Pancreas (tissue), 10 donors: ENCODE measurements at regions not wholly inside any gene's neighbourhood (a gene's known extent, or its start where the extent isn't known, plus 50 kb on each side); places are given as distances from the start of the nearest gene placed in this dataset.

Experiments
- ATAC-seq, 4 donors: fragments of 200-7000 bp; cut with Tn5 transposase; one replicate each; pipeline versions ENCODE4 v1.8.0 to v1.9.1; 2020; ENCODE audit warnings: mild to moderate bottlenecking in 4 of 4, moderate library complexity in 4 of 4
- DNase-seq, 6 donors: peaks; one replicate each; pipeline ENCODE4 v3.0.0-alpha.2; 2020
- FAIRE-seq: peaks from 2 replicates; lab custom pipeline; 2012; peaks lifted over from hg19 to GRCh38; lab: Jason Lieb, UNC
- H3K27ac ChIP-seq, 4 donors: fragments of 200-600 bp; sonication (generic); 1 replicate in 3 of 4; 2 replicates in 1 of 4; pipeline versions ENCODE4 v1.5.0 to v1.8.0; 2020
- H3K27me3 ChIP-seq, 4 donors: fragments of 200-600 bp; one replicate each; pipeline ENCODE4 v1.8.0; 2021
- H3K36me3 ChIP-seq, 3 donors: fragments of 200-600 bp; sonication (generic) in 1 of 3; one replicate each; pipeline versions ENCODE4 v1.5.0 to v1.8.0; 2020 to 2021
- H3K4me1 ChIP-seq, 3 donors: fragments of 200-600 bp; one replicate each; pipeline ENCODE4 v1.8.0; 2021
- H3K4me3 ChIP-seq, 4 donors: fragments of 200-600 bp; sonication (generic) in 2 of 4; one replicate each; pipeline versions ENCODE4 v1.5.0 to v1.8.0; 2020 to 2021
- H3K9me3 ChIP-seq, 4 donors: fragments of 200-600 bp; one replicate each; pipeline ENCODE4 v1.8.0; 2021
- WGBS, 2 donors: extraction: QIAGEN DNeasy Blood & Tissue Kit; methylation state at CpG; one replicate each; pipeline ENCODE4 v1.1.7; 2013; 5-methylcytosine and 5-hydroxymethylcytosine counted together
- intact Hi-C, 3 donors: fragments of 100-400 bp; cut with DNase I; formaldehyde crosslinking; loops; one replicate each; pipeline versions ENCODE4 v1.11.1 to v1.14.2; 2022
- TF ChIP-seq, protein P1 (sequence below), 4 donors: fragments of 200-600 bp; sonication (generic) in 3 of 4; IDR thresholded peaks; one replicate each; pipeline versions ENCODE4 v1.5.0 to v1.8.0; 2021; ENCODE audit warnings: antibody characterized with exemption in 4 of 4
- donor health status: healthy with polysubstance abuse.
- donor health status: DM: no; HTN: no; CAD: no; lungs with moderate emphysema.
- donor health status: DM: no; HTN: no; CAD: no.
- donor health status: control.
- donor health status: control.
- donor health status: Bipolar disorder and iron deficiency.
- donor health status: DM: yes; HTN: yes; CAD: no.
- donor health status: DM: no; HTN: no; CAD: no.
- donor health status: DM: no; HTN: no; CAD: no.
- donor health status: DM: yes; HTN: yes; CAD: no.

DNA sequence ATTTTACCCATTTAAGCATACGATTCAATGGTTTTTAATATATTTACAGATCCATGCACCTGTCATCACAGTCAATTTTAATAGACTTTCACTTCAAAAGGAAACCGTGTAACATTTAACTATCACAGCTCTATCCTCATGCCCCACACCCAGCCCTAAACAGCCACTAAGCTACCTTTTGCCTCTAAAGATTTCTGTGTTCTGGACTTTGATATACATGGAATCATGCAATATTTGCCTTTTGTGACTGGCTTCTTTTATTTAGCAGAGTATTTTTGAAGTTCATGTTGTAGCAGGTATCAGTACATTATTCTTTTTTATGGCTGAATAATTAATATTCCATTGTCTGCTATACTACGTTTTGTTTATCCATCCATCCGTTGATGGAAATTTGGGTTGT, 50.3 kb upstream of the STX16 start:
- WGBS, 2 donors = 68 to 76% methylated on average over 4 of the region's 4 CpGs
- TF ChIP-seq, protein P1, sequence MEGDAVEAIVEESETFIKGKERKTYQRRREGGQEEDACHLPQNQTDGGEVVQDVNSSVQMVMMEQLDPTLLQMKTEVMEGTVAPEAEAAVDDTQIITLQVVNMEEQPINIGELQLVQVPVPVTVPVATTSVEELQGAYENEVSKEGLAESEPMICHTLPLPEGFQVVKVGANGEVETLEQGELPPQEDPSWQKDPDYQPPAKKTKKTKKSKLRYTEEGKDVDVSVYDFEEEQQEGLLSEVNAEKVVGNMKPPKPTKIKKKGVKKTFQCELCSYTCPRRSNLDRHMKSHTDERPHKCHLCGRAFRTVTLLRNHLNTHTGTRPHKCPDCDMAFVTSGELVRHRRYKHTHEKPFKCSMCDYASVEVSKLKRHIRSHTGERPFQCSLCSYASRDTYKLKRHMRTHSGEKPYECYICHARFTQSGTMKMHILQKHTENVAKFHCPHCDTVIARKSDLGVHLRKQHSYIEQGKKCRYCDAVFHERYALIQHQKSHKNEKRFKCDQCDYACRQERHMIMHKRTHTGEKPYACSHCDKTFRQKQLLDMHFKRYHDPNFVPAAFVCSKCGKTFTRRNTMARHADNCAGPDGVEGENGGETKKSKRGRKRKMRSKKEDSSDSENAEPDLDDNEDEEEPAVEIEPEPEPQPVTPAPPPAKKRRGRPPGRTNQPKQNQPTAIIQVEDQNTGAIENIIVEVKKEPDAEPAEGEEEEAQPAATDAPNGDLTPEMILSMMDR (IDR thresholded peaks at IDR 0.05) = no peak
- no peak overlapping the region for H3K4me3 ChIP-seq
- no peak overlapping the region for H3K27ac ChIP-seq
- no peaks in the 10 kb centered on the region for H3K4me1 ChIP-seq
- DNase-seq (no peak), FAIRE-seq (no peak), ATAC-seq (no peak)
- intact Hi-C loops = no loop called here
- H3K9me3 ChIP-seq = no peaks in the 10 kb centered on the region
- no peaks in the 10 kb centered on the region for H3K27me3 ChIP-seq
- no peaks in the 10 kb centered on the region for H3K36me3 ChIP-seq

DNA sequence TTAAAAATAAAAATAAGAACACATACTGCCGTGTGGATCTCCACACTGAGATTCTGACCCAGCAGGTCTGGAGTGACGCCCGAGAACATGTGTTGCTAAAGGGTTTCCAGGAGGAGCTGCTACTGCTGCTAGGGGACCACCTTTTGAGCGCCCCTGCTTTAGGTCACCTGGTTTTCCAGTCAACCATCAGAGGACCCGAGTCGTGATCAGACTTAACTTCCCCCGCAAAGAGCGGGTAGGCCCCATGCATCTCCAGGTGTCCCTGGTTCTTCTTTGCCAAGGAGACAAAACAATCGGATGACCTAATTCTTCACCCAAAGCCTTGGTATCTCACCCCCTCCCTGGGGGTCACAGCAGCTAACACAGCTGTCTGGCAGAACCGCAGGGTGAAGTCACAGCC, 51.1 kb upstream of the STX16 start:
- H3K27me3 ChIP-seq = no peaks in the 10 kb centered on the region
- FAIRE-seq (no peak), ATAC-seq (no peak), DNase-seq (no peak)
- H3K4me3 ChIP-seq = no peak overlapping the region
- H3K36me3 ChIP-seq = no peaks in the 10 kb centered on the region
- TF ChIP-seq, protein P1 (IDR thresholded peaks at IDR 0.05) = no peak
- 85 to 92% methylated on average over 10 of the region's 10 CpGs for WGBS, 2 donors
- no peak overlapping the region for H3K27ac ChIP-seq
- H3K9me3 ChIP-seq = no peaks in the 10 kb centered on the region
- intact Hi-C loops = no loop called here
- no peaks in the 10 kb centered on the region for H3K4me1 ChIP-seq

DNA sequence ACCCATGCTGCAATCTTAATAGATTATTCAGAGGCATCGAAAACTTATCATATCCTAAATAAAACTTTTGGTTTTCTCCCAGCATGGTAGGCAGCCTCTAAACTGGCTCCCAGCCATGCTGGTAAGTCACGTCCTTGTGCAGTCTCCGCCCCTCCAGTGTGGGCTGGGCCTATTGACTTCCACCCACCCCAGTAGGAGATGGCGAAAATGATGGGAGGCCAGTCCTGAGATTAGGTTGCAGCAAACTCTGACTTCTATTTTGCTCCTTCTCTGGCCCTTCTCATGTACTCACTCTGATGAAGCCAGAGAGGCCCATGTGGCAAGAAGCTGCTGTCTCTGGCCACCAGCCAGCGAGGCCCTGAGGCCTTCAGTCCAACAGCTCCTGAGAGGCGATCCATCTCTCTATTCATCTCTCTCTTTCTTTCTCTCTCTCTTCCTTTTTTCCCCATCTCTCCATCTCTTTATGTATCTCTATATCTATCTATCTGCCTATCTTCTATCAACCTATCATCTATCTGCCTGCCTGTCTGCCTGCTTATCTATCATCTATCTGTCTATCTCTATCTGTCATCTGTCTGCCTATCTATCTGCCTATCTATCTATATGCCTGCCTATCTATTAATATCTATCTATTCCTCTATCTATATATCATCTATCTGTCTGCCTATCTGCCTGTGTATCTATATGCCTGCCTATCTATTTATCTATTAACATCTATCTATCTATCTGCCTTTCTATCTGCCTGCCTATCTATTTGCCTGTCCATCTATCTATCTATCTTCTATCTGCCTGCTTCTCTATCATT, 52.7 kb upstream of the STX16 start:
- ATAC-seq = peak in 2 of 4 donors; percentile 32 to 50

DNA sequence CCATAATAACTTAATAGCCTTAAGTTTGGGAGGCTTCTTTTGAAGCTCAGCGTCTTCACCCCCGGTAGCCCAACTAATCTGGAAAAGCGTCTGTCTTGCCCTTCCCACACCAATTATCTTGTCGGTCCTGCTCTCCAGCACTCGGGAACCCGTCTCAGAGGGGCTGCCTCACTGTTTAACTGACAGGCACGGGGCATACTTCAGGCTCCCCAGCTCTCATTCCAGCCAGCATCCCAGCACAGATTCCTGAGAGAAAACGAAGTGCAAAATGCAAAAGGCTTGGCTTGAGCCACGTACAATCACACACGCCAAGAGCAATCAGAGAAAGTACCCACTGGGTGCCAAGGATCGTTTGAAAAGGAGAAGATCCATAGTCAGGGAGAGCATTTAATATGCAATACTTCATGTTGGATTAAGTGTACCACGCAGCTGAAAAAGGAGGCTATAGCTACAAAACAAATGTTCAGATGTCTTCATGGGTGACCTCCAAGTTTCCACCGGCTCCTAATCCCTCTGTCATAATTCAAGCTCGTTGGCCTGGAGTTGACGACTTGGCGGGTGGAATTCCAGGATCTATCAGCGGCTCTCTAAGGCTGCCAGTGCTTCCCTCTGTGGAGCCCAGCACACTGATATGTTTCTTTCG, 53.7 kb upstream of the STX16 start:
- H3K27me3 ChIP-seq = no peaks in the 10 kb centered on the region
- no peak overlapping the region for H3K4me3 ChIP-seq
- no peaks in the 10 kb centered on the region for H3K36me3 ChIP-seq
- ATAC-seq = no peak
- intact Hi-C loops = no loop called here
- TF ChIP-seq, protein P1 (IDR thresholded peaks at IDR 0.05) = no peak
- no peaks in the 10 kb centered on the region for H3K4me1 ChIP-seq
- WGBS, 2 donors = 38 to 46% methylated on average over 18 of the region's 18 CpGs
- H3K27ac ChIP-seq = no peak overlapping the region
- no peak for FAIRE-seq
- H3K9me3 ChIP-seq = no peaks in the 10 kb centered on the region
- DNase-seq = no peak

More for the DNA sequence above, 52.7 kb upstream of the STX16 start:
- TF ChIP-seq, protein P1 (IDR thresholded peaks at IDR 0.05) = no peak
- no peak overlapping the region for H3K27ac ChIP-seq
- no peaks in the 10 kb centered on the region for H3K27me3 ChIP-seq
- H3K36me3 ChIP-seq = no peaks in the 10 kb centered on the region
- no peak for FAIRE-seq
- DNase-seq = no peak
- 61 to 72% methylated on average over 6 of the region's 6 CpGs for WGBS, 2 donors
- H3K4me3 ChIP-seq = no peak overlapping the region
- no peaks in the 10 kb centered on the region for H3K4me1 ChIP-seq
- no peaks in the 10 kb centered on the region for H3K9me3 ChIP-seq
- intact Hi-C loops = no loop called here

DNA sequence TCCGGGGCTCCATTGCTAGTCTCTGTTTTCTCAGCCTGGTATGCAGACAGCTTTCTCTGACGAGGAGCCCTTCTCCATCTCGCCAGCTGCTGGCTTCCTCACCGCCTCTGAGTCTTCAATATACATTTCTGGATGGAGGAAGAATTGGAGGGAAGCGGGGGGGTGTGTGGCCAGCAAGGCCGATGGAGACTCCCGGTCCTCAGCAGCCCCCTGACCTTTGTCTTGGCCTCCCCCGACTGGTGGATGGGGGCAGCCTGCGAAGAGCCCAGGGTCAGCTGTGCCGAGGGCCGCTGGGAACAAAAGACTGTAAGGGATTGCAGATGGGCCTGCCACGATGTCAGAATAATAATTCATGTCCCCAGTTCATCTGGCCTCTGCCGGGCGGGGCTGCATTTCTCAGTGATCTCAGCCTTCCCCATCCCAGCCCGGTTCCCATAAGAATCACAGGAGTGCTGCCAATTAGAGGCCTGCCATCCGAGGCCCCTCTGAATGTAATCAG, 54.3 kb upstream of the STX16 start:
- TF ChIP-seq, protein P1 (IDR thresholded peaks at IDR 0.05) = no peak
- DNase-seq (no peak), ATAC-seq (no peak), FAIRE-seq (no peak)
- Histone ChIP-seq H3K4me3 (no peak overlapping the region), H3K9me3 (no peaks in the 10 kb centered on the region), H3K27me3 (no peaks in the 10 kb centered on the region), H3K4me1 (no peaks in the 10 kb centered on the region), H3K27ac (no peak overlapping the region), H3K36me3 (no peaks in the 10 kb centered on the region)
- intact Hi-C loops = no loop called here
- 60 to 73% methylated on average over 16 of the region's 16 CpGs for WGBS, 2 donors
